ENCODE measurements at regions not wholly inside any gene's neighbourhood (a gene's known extent, or its start where the extent isn't known, plus 50 kb on each side); places are given as distances from the start of the nearest gene placed in this dataset.
A peak's percentile ranks its signal among the peaks of the same experiment; 100 is the strongest.

DNA sequence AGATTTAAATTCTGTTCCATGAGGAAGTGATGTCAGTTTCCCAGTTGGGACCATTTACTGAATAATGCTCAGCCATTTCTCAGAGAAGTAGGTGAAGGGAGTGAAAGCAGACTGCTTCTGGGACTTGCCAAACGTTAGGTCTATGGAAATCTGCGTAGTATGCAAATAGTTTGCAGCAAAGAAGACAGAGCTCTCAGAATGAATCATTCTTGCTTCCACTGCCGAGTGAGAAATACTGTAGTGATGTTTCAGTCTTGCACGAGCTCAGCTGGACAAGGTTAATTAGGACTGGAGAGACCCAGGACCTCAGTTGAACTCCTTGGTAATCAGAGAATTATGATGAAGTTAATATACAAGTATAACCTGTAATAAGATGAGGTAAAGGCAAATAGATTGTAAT lies 317.7 kb upstream of the DAB1 start (continued):
- peak; percentile 49; the same call in 1 of the 2 replicates for TF ChIP-seq JUND (IDR thresholded peaks at IDR 0.05; ENCODE audit: low read depth, low read length)

DNA sequence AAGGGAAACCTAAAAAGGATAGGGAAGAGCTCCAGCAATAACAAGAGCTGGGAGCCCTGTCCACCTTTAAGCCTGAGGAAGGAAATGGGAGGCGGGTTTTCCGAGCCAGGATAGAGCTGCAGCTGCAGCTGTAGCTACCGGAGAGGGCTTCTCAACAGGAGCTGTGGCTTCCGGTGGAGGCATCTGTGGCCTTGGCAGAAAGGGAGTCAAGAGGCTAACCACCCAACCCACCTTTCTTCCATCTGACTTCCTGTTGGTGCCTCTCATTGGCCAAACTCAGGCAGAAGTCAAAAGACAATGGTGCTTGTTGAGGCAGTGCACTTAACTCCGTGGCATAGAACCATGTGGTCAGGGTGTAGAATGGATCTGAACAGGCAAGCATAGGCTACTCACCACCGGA lies 313.1 kb upstream of the DAB1 start:
- H2AFZ ChIP-seq (ENCODE audit: control insufficient read depth, low read depth, low read length): no peak overlapping the region
- ATAC-seq (no peak), DNase-seq (ENCODE audit: low read depth, low spot score) (no peak), FAIRE-seq (no peak)
- H3K9me3 ChIP-seq (replicated peaks; ENCODE audit: control insufficient read depth, insufficient read depth, low read length): no peaks in the 10 kb centered on the region
- intact Hi-C loops (cut with micrococcal nuclease; ENCODE audit: unreplicated experiment) (no loop called here), in situ Hi-C loops (cut with MboI) (no loop called here)
- no peaks in the 10 kb centered on the region for H3K36me3 ChIP-seq (ENCODE audit: control insufficient read depth in 2 of 2, insufficient read depth in 2 of 2, low read length in 1 of 2)
- CTCF ChIA-PET: no interaction called here
- H3K27ac ChIP-seq (ENCODE audit: control insufficient read depth, insufficient read depth): no peak overlapping the region
- POLR2A ChIA-PET: no interaction called here
- SMC1A ChIA-PET (ENCODE audit: uncharacterized antibody, unreplicated experiment): no interaction called here
- no peak overlapping the region for H3K4me2 ChIP-seq (ENCODE audit: control insufficient read depth, insufficient read depth)
- H3K4me3 ChIP-seq: no peak overlapping the region
- H3K27me3 ChIP-seq (replicated peaks in 1 of 2; ENCODE audit: control insufficient read depth in 2 of 2, insufficient read depth in 2 of 2, low read length in 1 of 2): no peaks in the 10 kb centered on the region
- no peaks in the 10 kb centered on the region for H4K20me1 ChIP-seq (ENCODE audit: control insufficient read depth, insufficient read depth)
- BruUV-seq (replicated peaks): no TSS peak
- WGBS (ENCODE audit: insufficient coverage, insufficient replicate concordance, low lambda C conversion rate, missing lambda C conversion rate): 10% methylated on average over 5 of the region's 6 CpGs
- RAD21 ChIA-PET (ENCODE audit: unreplicated experiment): no interaction called here
- no peaks in the 10 kb centered on the region for H3K79me2 ChIP-seq (ENCODE audit: control insufficient read depth, insufficient read depth, low read length)
- no peak overlapping the region for H3K9ac ChIP-seq (ENCODE audit: control insufficient read depth, insufficient read depth, low read length)
- H3K4me1 ChIP-seq (ENCODE audit: control insufficient read depth, insufficient read depth, low read length): no peaks in the 10 kb centered on the region
- TF ChIP-seq NR2C1 (IDR thresholded peaks at IDR 0.05) (no peak), HDGF (IDR thresholded peaks at IDR 0.05) (no peak), NRF1 (conservative IDR thresholded peaks at IDR 0.05; ENCODE audit: low read depth, low read length) (no peak), ZBED1 (IDR thresholded peaks at IDR 0.05; ENCODE audit: borderline replicate concordance) (no peak), NFYA (IDR thresholded peaks at IDR 0.05; ENCODE audit: borderline replicate concordance, low read depth, low read length) (no peak), NFIC (IDR thresholded peaks at IDR 0.05; ENCODE audit: low read depth, low read length) (no peak), ATF7 (IDR thresholded peaks at IDR 0.05; ENCODE audit: low read depth) (no peak)
- TF ChIP-seq, protein P1, sequence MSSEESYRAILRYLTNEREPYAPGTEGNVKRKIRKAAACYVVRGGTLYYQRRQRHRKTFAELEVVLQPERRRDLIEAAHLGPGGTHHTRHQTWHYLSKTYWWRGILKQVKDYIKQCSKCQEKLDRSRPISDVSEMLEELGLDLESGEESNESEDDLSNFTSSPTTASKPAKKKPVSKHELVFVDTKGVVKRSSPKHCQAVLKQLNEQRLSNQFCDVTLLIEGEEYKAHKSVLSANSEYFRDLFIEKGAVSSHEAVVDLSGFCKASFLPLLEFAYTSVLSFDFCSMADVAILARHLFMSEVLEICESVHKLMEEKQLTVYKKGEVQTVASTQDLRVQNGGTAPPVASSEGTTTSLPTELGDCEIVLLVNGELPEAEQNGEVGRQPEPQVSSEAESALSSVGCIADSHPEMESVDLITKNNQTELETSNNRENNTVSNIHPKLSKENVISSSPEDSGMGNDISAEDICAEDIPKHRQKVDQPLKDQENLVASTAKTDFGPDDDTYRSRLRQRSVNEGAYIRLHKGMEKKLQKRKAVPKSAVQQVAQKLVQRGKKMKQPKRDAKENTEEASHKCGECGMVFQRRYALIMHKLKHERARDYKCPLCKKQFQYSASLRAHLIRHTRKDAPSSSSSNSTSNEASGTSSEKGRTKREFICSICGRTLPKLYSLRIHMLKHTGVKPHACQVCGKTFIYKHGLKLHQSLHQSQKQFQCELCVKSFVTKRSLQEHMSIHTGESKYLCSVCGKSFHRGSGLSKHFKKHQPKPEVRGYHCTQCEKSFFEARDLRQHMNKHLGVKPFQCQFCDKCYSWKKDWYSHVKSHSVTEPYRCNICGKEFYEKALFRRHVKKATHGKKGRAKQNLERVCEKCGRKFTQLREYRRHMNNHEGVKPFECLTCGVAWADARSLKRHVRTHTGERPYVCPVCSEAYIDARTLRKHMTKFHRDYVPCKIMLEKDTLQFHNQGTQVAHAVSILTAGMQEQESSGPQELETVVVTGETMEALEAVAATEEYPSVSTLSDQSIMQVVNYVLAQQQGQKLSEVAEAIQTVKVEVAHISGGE (CRISPR knock-in tag; IDR thresholded peaks at IDR 0.05): no peak
- TF ChIP-seq, protein P2, sequence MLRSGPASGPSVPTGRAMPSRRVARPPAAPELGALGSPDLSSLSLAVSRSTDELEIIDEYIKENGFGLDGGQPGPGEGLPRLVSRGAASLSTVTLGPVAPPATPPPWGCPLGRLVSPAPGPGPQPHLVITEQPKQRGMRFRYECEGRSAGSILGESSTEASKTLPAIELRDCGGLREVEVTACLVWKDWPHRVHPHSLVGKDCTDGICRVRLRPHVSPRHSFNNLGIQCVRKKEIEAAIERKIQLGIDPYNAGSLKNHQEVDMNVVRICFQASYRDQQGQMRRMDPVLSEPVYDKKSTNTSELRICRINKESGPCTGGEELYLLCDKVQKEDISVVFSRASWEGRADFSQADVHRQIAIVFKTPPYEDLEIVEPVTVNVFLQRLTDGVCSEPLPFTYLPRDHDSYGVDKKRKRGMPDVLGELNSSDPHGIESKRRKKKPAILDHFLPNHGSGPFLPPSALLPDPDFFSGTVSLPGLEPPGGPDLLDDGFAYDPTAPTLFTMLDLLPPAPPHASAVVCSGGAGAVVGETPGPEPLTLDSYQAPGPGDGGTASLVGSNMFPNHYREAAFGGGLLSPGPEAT (IDR thresholded peaks at IDR 0.05; ENCODE audit: low read depth): no peak
- TF ChIP-seq, protein P3, sequence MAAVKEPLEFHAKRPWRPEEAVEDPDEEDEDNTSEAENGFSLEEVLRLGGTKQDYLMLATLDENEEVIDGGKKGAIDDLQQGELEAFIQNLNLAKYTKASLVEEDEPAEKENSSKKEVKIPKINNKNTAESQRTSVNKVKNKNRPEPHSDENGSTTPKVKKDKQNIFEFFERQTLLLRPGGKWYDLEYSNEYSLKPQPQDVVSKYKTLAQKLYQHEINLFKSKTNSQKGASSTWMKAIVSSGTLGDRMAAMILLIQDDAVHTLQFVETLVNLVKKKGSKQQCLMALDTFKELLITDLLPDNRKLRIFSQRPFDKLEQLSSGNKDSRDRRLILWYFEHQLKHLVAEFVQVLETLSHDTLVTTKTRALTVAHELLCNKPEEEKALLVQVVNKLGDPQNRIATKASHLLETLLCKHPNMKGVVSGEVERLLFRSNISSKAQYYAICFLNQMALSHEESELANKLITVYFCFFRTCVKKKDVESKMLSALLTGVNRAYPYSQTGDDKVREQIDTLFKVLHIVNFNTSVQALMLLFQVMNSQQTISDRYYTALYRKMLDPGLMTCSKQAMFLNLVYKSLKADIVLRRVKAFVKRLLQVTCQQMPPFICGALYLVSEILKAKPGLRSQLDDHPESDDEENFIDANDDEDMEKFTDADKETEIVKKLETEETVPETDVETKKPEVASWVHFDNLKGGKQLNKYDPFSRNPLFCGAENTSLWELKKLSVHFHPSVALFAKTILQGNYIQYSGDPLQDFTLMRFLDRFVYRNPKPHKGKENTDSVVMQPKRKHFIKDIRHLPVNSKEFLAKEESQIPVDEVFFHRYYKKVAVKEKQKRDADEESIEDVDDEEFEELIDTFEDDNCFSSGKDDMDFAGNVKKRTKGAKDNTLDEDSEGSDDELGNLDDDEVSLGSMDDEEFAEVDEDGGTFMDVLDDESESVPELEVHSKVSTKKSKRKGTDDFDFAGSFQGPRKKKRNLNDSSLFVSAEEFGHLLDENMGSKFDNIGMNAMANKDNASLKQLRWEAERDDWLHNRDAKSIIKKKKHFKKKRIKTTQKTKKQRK (IDR thresholded peaks at IDR 0.05; ENCODE audit: low read depth, low read length): no peak
- TF ChIP-seq, protein P4, sequence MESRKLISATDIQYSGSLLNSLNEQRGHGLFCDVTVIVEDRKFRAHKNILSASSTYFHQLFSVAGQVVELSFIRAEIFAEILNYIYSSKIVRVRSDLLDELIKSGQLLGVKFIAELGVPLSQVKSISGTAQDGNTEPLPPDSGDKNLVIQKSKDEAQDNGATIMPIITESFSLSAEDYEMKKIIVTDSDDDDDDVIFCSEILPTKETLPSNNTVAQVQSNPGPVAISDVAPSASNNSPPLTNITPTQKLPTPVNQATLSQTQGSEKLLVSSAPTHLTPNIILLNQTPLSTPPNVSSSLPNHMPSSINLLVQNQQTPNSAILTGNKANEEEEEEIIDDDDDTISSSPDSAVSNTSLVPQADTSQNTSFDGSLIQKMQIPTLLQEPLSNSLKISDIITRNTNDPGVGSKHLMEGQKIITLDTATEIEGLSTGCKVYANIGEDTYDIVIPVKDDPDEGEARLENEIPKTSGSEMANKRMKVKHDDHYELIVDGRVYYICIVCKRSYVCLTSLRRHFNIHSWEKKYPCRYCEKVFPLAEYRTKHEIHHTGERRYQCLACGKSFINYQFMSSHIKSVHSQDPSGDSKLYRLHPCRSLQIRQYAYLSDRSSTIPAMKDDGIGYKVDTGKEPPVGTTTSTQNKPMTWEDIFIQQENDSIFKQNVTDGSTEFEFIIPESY (IDR thresholded peaks at IDR 0.05): no peak

Measured in GM12878 (cell line).